Stimulated activated memory B cell treated with anti-CD40 and anti-IgM and Interleukin-4, amounts not matched to agents 10 μg/mL and 1 μg/mL and 100 μg/mL, for 72 hours (primary cell): ENCODE measurements at regions not wholly inside any gene's neighbourhood (a gene's known extent, or its start where the extent isn't known, plus 50 kb on each side); places are given as distances from the start of the nearest gene placed in this dataset.

Source experiments
- ATAC-seq: fragments of 150-1000 bp; cut with Tn5 transposase; 2 replicates; pipeline ENCODE4 v1.10.0; 2021
- H3K27ac Mint-ChIP-seq: one replicate; pipeline ENCODE4 v1.8.0; 2022; ENCODE audit warnings: mild to moderate bottlenecking, mixed read lengths
- H3K27me3 Mint-ChIP-seq: one replicate; pipeline ENCODE4 v1.8.0; 2022; ENCODE audit warnings: mixed read lengths
- H3K36me3 Mint-ChIP-seq: one replicate; pipeline ENCODE4 v1.8.0; 2022; ENCODE audit warnings: mixed read lengths
- H3K4me1 Mint-ChIP-seq: one replicate; pipeline ENCODE4 v1.8.0; 2022; ENCODE audit warnings: mixed read lengths
- H3K4me3 Mint-ChIP-seq: one replicate; pipeline ENCODE4 v1.8.0; 2022; ENCODE audit warnings: mild to moderate bottlenecking, moderate library complexity, mixed read lengths
- H3K9me3 Mint-ChIP-seq: one replicate; pipeline ENCODE4 v1.8.0; 2022; ENCODE audit warnings: mixed read lengths

DNA sequence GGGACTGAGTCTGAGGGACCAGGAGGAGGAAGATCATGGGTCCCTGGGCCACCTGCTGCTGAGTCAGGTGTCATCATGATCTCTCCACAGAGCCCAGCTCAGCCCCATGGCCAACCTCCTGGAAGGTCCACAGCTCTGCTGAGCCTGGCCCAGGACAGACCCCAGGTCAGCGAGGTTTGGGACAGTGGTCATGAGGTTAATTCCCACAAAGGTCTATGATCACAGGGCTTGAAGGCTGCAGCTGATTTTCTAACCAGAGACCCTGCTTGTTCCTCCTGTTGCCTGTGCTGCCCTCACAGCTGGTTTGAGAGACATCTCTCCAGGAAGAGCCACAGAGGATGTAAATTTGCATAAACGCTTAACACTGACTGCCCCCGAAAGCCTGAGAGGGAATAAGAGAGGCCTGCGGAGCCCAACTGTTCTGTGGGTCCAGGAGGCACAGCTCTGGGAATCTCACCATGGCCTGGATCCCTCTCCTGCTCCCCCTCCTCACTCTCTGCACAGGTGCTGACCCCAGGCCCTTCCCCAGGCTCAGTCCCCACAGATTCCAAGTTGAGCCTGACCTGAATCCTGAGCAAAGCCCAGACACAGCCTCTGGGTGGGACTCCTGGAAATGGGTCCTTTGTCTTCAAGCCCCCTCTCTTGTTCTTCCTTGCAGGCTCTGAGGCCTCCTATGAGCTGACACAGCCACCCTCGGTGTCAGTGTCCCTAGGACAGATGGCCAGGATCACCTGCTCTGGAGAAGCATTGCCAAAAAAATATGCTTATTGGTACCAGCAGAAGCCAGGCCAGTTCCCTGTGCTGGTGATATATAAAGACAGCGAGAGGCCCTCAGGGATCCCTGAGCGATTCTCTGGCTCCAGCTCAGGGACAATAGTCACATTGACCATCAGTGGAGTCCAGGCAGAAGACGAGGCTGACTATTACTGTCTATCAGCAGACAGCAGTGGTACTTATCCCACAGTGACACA, 102.8 kb downstream of the GGTLC2 start:
- H3K4me3 Mint-ChIP-seq = no peak overlapping the region
- H3K4me1 Mint-ChIP-seq = peaks cover 44% of the 10 kb centered on the region
- H3K27ac Mint-ChIP-seq = no peak overlapping the region
- no peaks in the 10 kb centered on the region for H3K9me3 Mint-ChIP-seq
- H3K27me3 Mint-ChIP-seq = no peaks in the 10 kb centered on the region
- peak; percentile 85 for ATAC-seq
- no peaks in the 10 kb centered on the region for H3K36me3 Mint-ChIP-seq

GRCh38 chr22:22748297-22748743, 103.9 kb downstream of the GGTLC2 start:
- H3K27ac Mint-ChIP-seq = no peak overlapping the region
- no peak overlapping the region for H3K4me3 Mint-ChIP-seq
- peaks cover 41% of the 10 kb centered on the region for H3K4me1 Mint-ChIP-seq
- no peaks in the 10 kb centered on the region for H3K9me3 Mint-ChIP-seq
- peak; percentile 71 for ATAC-seq
- no peaks in the 10 kb centered on the region for H3K36me3 Mint-ChIP-seq
- H3K27me3 Mint-ChIP-seq = no peaks in the 10 kb centered on the region

DNA sequence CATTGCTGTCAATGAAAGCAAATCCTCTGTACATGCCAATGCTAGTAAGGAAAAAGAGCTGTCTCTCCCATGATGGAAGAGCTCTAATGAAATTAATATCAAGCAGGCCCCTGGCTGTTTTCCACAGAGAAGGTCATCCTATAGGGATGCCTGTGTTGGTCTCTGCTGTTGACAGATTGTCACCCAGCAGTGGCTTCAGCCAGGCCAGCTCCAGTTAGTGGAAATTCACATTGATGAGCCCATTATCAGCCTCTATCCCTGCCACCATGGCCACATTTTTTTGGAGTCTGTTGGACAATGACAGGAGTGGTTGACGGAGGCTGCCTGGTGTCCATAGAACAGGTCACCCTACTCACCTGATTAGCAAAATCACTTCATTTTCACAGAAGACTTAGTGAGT, 104.3 kb downstream of the GGTLC2 start:
- H3K4me1 Mint-ChIP-seq = peaks cover 41% of the 10 kb centered on the region
- no peaks in the 10 kb centered on the region for H3K36me3 Mint-ChIP-seq
- no peak for ATAC-seq
- H3K4me3 Mint-ChIP-seq = no peak overlapping the region
- no peak overlapping the region for H3K27ac Mint-ChIP-seq
- H3K27me3 Mint-ChIP-seq = no peaks in the 10 kb centered on the region
- no peaks in the 10 kb centered on the region for H3K9me3 Mint-ChIP-seq

DNA sequence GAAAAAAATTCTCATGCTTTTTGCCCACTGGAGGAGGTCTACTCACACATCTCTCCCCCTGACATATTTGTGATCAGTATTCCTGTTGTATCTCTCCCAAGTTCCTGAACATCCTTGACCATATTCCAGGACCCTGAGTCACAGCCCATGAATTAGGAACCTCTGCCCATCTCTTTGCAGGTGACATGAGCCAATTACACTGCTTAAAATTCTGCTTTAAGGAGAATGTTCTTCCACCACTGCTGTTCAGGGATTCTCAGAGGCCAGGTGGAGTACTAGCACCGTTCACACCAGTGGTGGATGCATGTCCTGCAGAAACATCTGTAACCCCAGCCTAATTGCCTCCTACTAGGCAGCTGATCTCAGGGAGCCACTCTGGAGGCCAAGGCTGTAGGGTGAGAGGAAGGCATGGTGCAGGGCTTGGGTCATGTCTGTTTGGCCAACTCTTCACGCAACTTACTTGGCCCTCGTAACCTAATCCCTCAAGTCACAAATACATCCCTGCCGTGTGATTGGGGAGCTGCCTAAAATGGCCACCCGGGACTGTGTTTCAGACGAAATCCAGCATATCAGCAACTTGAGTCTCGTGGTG, 104.8 kb downstream of the GGTLC2 start:
- ATAC-seq = no peak
- H3K36me3 Mint-ChIP-seq = no peaks in the 10 kb centered on the region
- no peak overlapping the region for H3K4me3 Mint-ChIP-seq
- H3K27me3 Mint-ChIP-seq = no peaks in the 10 kb centered on the region
- no peaks in the 10 kb centered on the region for H3K9me3 Mint-ChIP-seq
- no peak overlapping the region for H3K27ac Mint-ChIP-seq
- peaks cover 46% of the 10 kb centered on the region for H3K4me1 Mint-ChIP-seq

- Mint-ChIP-seq H3K27me3 (no peaks in the 10 kb centered on the region), H3K4me1 (peaks cover 44% of the 10 kb centered on the region), H3K27ac (no peak overlapping the region), H3K36me3 (no peaks in the 10 kb centered on the region), H3K9me3 (no peaks in the 10 kb centered on the region), H3K4me3 (no peak overlapping the region)
- ATAC-seq = no peak
Measured at GRCh38 chr22:22750335-22751042, 106.1 kb downstream of the GGTLC2 start.

- no peaks in the 10 kb centered on the region for H3K27me3 Mint-ChIP-seq
- no peak for ATAC-seq
- H3K4me3 Mint-ChIP-seq = no peak overlapping the region
- no peaks in the 10 kb centered on the region for H3K36me3 Mint-ChIP-seq
- no peaks in the 10 kb centered on the region for H3K9me3 Mint-ChIP-seq
- peaks cover 39% of the 10 kb centered on the region for H3K4me1 Mint-ChIP-seq
- peak overlapping the region; percentile 35 for H3K27ac Mint-ChIP-seq
Measured at GRCh38 chr22:22751043-22751603, 106.7 kb downstream of the GGTLC2 start.

- Mint-ChIP-seq H3K4me3 (no peak overlapping the region), H3K36me3 (no peaks in the 10 kb centered on the region), H3K9me3 (no peaks in the 10 kb centered on the region), H3K4me1 (peaks cover 31% of the 10 kb centered on the region), H3K27ac (peak overlapping the region; percentile 22), H3K27me3 (no peaks in the 10 kb centered on the region)
- ATAC-seq = no peak
Measured at GRCh38 chr22:22752199-22752555, 107.8 kb downstream of the GGTLC2 start.

GRCh38 chr22:22752556-22753477, 108.4 kb downstream of the GGTLC2 start:
- Mint-ChIP-seq H3K4me1 (peaks cover 24% of the 10 kb centered on the region), H3K4me3 (no peak overlapping the region), H3K9me3 (no peaks in the 10 kb centered on the region), H3K27ac (peak overlapping the region; percentile 58), H3K27me3 (no peaks in the 10 kb centered on the region), H3K36me3 (no peaks in the 10 kb centered on the region)
- ATAC-seq = peak; percentile 58

GRCh38 chr22:22753526-22754267, 109.3 kb downstream of the GGTLC2 start:
- Mint-ChIP-seq H3K27ac (peak overlapping the region; percentile 58), H3K4me1 (peaks cover 18% of the 10 kb centered on the region), H3K9me3 (no peaks in the 10 kb centered on the region), H3K4me3 (no peak overlapping the region), H3K36me3 (no peaks in the 10 kb centered on the region), H3K27me3 (no peaks in the 10 kb centered on the region)
- ATAC-seq = peak; percentile 88

DNA sequence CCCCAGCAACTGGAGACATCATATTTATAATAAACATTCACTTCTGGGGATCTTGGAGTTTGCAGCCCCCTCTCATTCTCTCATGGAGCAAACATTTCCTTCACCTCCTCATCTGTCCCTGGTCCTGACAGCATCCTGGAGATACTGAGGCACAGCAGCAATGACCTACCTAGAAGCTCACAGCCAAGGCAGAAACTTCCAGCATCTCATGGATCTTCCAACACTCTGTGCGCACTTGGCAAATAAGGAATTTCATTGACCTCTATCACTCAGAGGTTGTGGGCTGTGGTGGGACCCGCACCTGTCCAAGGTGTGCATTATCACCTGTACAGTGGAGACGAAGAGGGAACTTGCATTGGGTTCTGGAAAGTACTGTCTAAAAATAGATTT, 109.8 kb downstream of the GGTLC2 start:
- H3K4me1 Mint-ChIP-seq = peaks cover 18% of the 10 kb centered on the region
- H3K4me3 Mint-ChIP-seq = no peak overlapping the region
- no peak for ATAC-seq
- H3K27ac Mint-ChIP-seq = no peak overlapping the region
- H3K36me3 Mint-ChIP-seq = no peaks in the 10 kb centered on the region
- H3K27me3 Mint-ChIP-seq = no peaks in the 10 kb centered on the region
- H3K9me3 Mint-ChIP-seq = no peaks in the 10 kb centered on the region

- no peak overlapping the region for H3K27ac Mint-ChIP-seq
- H3K27me3 Mint-ChIP-seq = no peaks in the 10 kb centered on the region
- ATAC-seq = no peak
- no peak overlapping the region for H3K4me3 Mint-ChIP-seq
- no peaks in the 10 kb centered on the region for H3K9me3 Mint-ChIP-seq
- H3K36me3 Mint-ChIP-seq = no peaks in the 10 kb centered on the region
- peaks cover 18% of the 10 kb centered on the region for H3K4me1 Mint-ChIP-seq
Measured at GRCh38 chr22:22754961-22755777, 110.8 kb downstream of the GGTLC2 start.

GRCh38 chr22:22755778-22756100, 111.3 kb downstream of the GGTLC2 start:
- H3K4me3 Mint-ChIP-seq = no peak overlapping the region
- ATAC-seq = no peak
- no peaks in the 10 kb centered on the region for H3K36me3 Mint-ChIP-seq
- H3K27me3 Mint-ChIP-seq = no peaks in the 10 kb centered on the region
- H3K4me1 Mint-ChIP-seq = peaks cover 18% of the 10 kb centered on the region
- no peaks in the 10 kb centered on the region for H3K9me3 Mint-ChIP-seq
- H3K27ac Mint-ChIP-seq = no peak overlapping the region

GRCh38 chr22:22756109-22756508, 111.7 kb downstream of the GGTLC2 start:
- no peaks in the 10 kb centered on the region for H3K27me3 Mint-ChIP-seq
- no peak for ATAC-seq
- no peak overlapping the region for H3K4me3 Mint-ChIP-seq
- H3K9me3 Mint-ChIP-seq = no peaks in the 10 kb centered on the region
- no peaks in the 10 kb centered on the region for H3K36me3 Mint-ChIP-seq
- peaks cover 18% of the 10 kb centered on the region for H3K4me1 Mint-ChIP-seq
- no peak overlapping the region for H3K27ac Mint-ChIP-seq
